Endothelial cell of umbilical vein (primary cell): ENCODE measurements at regions not wholly inside any gene's neighbourhood (a gene's known extent, or its start where the extent isn't known, plus 50 kb on each side); places are given as distances from the start of the nearest gene placed in this dataset.
A peak's percentile ranks its signal among the peaks of the same experiment; 100 is the strongest.

Experiments used
- BruUV-seq: library from RNA; stranded (reverse); fragments of 400-500 nt; replicated peaks from 2 replicates; lab custom pipeline; 2021; lab: Mats Ljungman, UMichigan
- CTCF ChIA-PET: fragments of 300-600, 350-600 bp; sonication (Branson Sonifier 250); formaldehyde crosslinking; loops from one replicate; lab custom pipeline; 2021; ENCODE audit warnings: antibody characterized with exemption, inconsistent platforms; lab: Charles Lee
- POLR2A ChIA-PET: fragments of 300-600, 350-600 bp; sonication (Branson Sonifier 250); formaldehyde crosslinking; loops from one replicate; lab custom pipeline; 2021; ENCODE audit warnings: antibody characterized with exemption, inconsistent platforms; lab: Charles Lee
- DNase-seq: peaks from one replicate; pipeline ENCODE4 v3.0.0-alpha.2; 2011; ENCODE audit warnings: low read depth, low spot score
- FAIRE-seq: peaks from 2 replicates; lab custom pipeline; 2011; peaks lifted over from hg19 to GRCh38; lab: Jason Lieb, UNC
- H2AFZ ChIP-seq: 2 replicates; pipeline ENCODE4 v1.6.0; 2012; ENCODE audit warnings: low read depth, low read length, control low read depth, inconsistent platforms
- H3K27ac ChIP-seq: 2 replicates; pipeline ENCODE4 v1.5.1; 2011; ENCODE audit warnings: low read depth, mild to moderate bottlenecking, control low read depth, low read length, moderate library complexity; ENCODE audit not compliant: insufficient read depth
- H3K27me3 ChIP-seq, 2 experiments: 2 replicates each; pipeline versions ENCODE4 v1.6.0 to v1.6.1; 2011; ENCODE audit warnings: low read length in 2 of 2, mixed read lengths in 1 of 2; ENCODE audit not compliant: control insufficient read depth in 2 of 2, insufficient read depth in 2 of 2
- H3K36me3 ChIP-seq, 2 experiments: 2 replicates in 1 of 2; 3 replicates in 1 of 2; pipeline ENCODE4 v1.5.1; 2011; ENCODE audit warnings: low read length in 2 of 2, mild to moderate bottlenecking in 1 of 2, moderate library complexity in 1 of 2; ENCODE audit not compliant: control insufficient read depth in 2 of 2, insufficient read depth in 2 of 2; ENCODE audit errors: extremely low read depth in 1 of 2
- H3K4me1 ChIP-seq: 3 replicates; pipeline ENCODE4 v1.5.1; 2011; ENCODE audit warnings: mild to moderate bottlenecking, low read length; ENCODE audit not compliant: control insufficient read depth, insufficient read depth; ENCODE audit errors: extremely low read depth
- H3K4me2 ChIP-seq: 2 replicates; pipeline ENCODE4 v1.6.1; 2011; ENCODE audit warnings: low read length, control low read depth, mixed read lengths; ENCODE audit not compliant: insufficient read depth
- H3K4me3 ChIP-seq, 3 experiments: fragments of 200-600 bp in 1 of 3; sonication (generic), shearing (Covaris generic) in 1 of 3; replicated peaks in 1 of 3; 2 replicates each; pipeline ENCODE4 v1.5.1; 2011 to 2016; ENCODE audit warnings: control low read depth in 3 of 3, low read length in 3 of 3, mild to moderate bottlenecking in 2 of 3, inconsistent platforms in 1 of 3, low read depth in 1 of 3, moderate library complexity in 1 of 3; ENCODE audit not compliant: insufficient read depth in 1 of 3
- H3K79me2 ChIP-seq: 2 replicates; pipeline ENCODE4 v1.6.0; 2012; ENCODE audit warnings: low read length, inconsistent platforms; ENCODE audit not compliant: control insufficient read depth, insufficient read depth
- H3K9ac ChIP-seq: replicated peaks from 2 replicates; pipeline ENCODE3; 2011; ENCODE audit warnings: low read length, control low read depth; ENCODE audit not compliant: insufficient read depth; ENCODE audit errors: extremely low read depth
- H3K9me1 ChIP-seq: replicated peaks from 3 replicates; pipeline ENCODE4 v1.6.0; 2011; ENCODE audit warnings: mild to moderate bottlenecking, low read length; ENCODE audit not compliant: control insufficient read depth, insufficient read depth; ENCODE audit errors: extremely low read depth
- H3K9me3 ChIP-seq: replicated peaks from 2 replicates; pipeline ENCODE4 v1.5.1; 2012; ENCODE audit warnings: low read length, inconsistent platforms; ENCODE audit not compliant: control insufficient read depth, insufficient read depth
- H4K20me1 ChIP-seq: replicated peaks from 2 replicates; pipeline ENCODE3; 2011; ENCODE audit warnings: mild to moderate bottlenecking, low read length; ENCODE audit not compliant: control insufficient read depth, insufficient read depth; ENCODE audit errors: extremely low read depth
- EZH2 ChIP-seq: IDR thresholded peaks from 2 replicates; pipeline ENCODE4 v1.6.1; 2012; ENCODE audit warnings: borderline replicate concordance, low read depth, mild to moderate bottlenecking, moderate library complexity, low read length, inconsistent platforms; ENCODE audit not compliant: severe bottlenecking
- FOS ChIP-seq: IDR thresholded peaks from 2 replicates; pipeline ENCODE4 v1.6.1; 2011; ENCODE audit warnings: mild to moderate bottlenecking, low read length, moderate library complexity, borderline replicate concordance; ENCODE audit not compliant: insufficient read depth
- GATA2 ChIP-seq: IDR thresholded peaks from 2 replicates; pipeline ENCODE4 v1.7.0; 2011; ENCODE audit warnings: low read depth, mild to moderate bottlenecking, moderate library complexity, mixed read lengths, low read length; ENCODE audit not compliant: insufficient read length, insufficient read depth
- JUN ChIP-seq: IDR thresholded peaks from 2 replicates; pipeline ENCODE4 v1.6.1; 2011; ENCODE audit warnings: borderline replicate concordance, low read depth; ENCODE audit not compliant: insufficient read length, insufficient read depth
- MYC ChIP-seq: IDR thresholded peaks from one replicate; pipeline ENCODE4 v1.6.1; 2011; ENCODE audit warnings: mild to moderate bottlenecking, low read depth, low read length
- POLR2A ChIP-seq: IDR thresholded peaks from 2 replicates; pipeline ENCODE4 v1.6.1; 2012; ENCODE audit warnings: low read depth, mild to moderate bottlenecking, control low read depth, low read length
- POLR2AphosphoS5 ChIP-seq: IDR thresholded peaks from 2 replicates; pipeline ENCODE4 v1.6.1; 2012; ENCODE audit warnings: low read depth, mild to moderate bottlenecking, control low read depth, low read length, moderate library complexity; ENCODE audit not compliant: insufficient read depth
- dilution Hi-C: fragments of 300-500 bp; cut with MboI; formaldehyde crosslinking; loops from one replicate; pipeline ENCODE4 v1.15.0; 2019; ENCODE audit warnings: low sequenced_read_pairs; ENCODE audit not compliant: extremely low pct_ligation_motif_present
- intact Hi-C: fragments of 100-400 bp; cut with micrococcal nuclease; formaldehyde crosslinking; loops from one replicate; pipeline ENCODE4 v1.10.0; 2022
- TF ChIP-seq, protein P1 (sequence below), 2 donors: IDR thresholded peaks; 1 replicate in 1 of 2; 2 replicates in 1 of 2; pipeline ENCODE4 v1.5.1; 2011; ENCODE audit warnings: low read length in 2 of 2, mild to moderate bottlenecking in 2 of 2, moderate library complexity in 2 of 2, control low read depth in 1 of 2, inconsistent platforms in 1 of 2, low read depth in 1 of 2; ENCODE audit not compliant: insufficient read depth in 1 of 2; ENCODE audit errors: extremely low read depth in 1 of 2
- TF ChIP-seq, protein P2 (sequence below): IDR thresholded peaks from 2 replicates; pipeline ENCODE4 v1.6.1; 2011; ENCODE audit not compliant: insufficient read depth, insufficient read length

DNA sequence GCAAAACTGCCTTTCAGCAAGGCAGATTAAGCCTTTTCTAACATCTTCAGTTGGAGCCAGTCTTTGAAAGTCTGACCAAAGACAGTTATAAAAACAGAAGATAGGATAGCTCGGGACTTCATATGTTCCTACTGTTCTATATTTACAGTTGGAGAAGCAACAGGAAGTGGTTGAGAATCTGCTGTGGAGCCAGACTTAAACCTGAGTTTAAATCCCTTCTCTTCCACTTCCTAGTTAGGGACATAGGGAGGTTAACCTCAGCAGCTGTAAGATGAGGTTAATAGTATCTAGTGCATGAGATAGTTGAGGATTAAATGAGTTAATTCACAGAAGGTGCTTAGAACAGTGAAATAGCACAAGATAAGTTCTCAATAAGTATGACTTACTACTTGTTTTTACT is 84.5 kb upstream of the FREM1 start:
- DNase-seq (no peak), FAIRE-seq (peak; percentile 47)
- Histone ChIP-seq H4K20me1 (no peaks in the 10 kb centered on the region), H3K27me3 (no peaks in the 10 kb centered on the region), H3K9me1 (no peaks in the 10 kb centered on the region), H3K79me2 (no peaks in the 10 kb centered on the region), H3K9me3 (no peaks in the 10 kb centered on the region), H3K4me1 (peaks cover 15% of the 10 kb centered on the region), H3K36me3 (no peaks in the 10 kb centered on the region), H3K9ac (no peak overlapping the region), H3K4me2 (no peak overlapping the region), H3K4me3 (no peak overlapping the region), H2AFZ (peak overlapping the region; percentile 15), H3K27ac (peak overlapping the region; percentile 88)
- dilution Hi-C loops = no loop called here
- intact Hi-C loops = loop anchor here (5.0 to 10.0 kb wide), 3 partner anchors 78 to 428 kb away; partner anchors contain the start of gene SNAPC3
- ChIA-PET CTCF (no interaction called here), POLR2A (no interaction called here)
- TF ChIP-seq GATA2 (no peak), POLR2A (no peak), EZH2 (no peak), JUN (no peak), POLR2AphosphoS5 (no peak), MYC (no peak), FOS (no peak)
- TF ChIP-seq, protein P1, sequence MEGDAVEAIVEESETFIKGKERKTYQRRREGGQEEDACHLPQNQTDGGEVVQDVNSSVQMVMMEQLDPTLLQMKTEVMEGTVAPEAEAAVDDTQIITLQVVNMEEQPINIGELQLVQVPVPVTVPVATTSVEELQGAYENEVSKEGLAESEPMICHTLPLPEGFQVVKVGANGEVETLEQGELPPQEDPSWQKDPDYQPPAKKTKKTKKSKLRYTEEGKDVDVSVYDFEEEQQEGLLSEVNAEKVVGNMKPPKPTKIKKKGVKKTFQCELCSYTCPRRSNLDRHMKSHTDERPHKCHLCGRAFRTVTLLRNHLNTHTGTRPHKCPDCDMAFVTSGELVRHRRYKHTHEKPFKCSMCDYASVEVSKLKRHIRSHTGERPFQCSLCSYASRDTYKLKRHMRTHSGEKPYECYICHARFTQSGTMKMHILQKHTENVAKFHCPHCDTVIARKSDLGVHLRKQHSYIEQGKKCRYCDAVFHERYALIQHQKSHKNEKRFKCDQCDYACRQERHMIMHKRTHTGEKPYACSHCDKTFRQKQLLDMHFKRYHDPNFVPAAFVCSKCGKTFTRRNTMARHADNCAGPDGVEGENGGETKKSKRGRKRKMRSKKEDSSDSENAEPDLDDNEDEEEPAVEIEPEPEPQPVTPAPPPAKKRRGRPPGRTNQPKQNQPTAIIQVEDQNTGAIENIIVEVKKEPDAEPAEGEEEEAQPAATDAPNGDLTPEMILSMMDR (IDR thresholded peaks at IDR 0.05; ENCODE audit: extremely low read depth in 1 of 2, insufficient read depth in 1 of 2, low read depth in 1 of 2, low read length in 2 of 2) = no peak
- TF ChIP-seq, protein P2, sequence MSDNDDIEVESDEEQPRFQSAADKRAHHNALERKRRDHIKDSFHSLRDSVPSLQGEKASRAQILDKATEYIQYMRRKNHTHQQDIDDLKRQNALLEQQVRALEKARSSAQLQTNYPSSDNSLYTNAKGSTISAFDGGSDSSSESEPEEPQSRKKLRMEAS = no peak
- BruUV-seq = no TSS peak
